ENCODE measurements at regions not wholly inside any gene's neighbourhood (a gene's known extent, or its start where the extent isn't known, plus 50 kb on each side); places are given as distances from the start of the nearest gene placed in this dataset.

- no peaks in the 10 kb centered on the region for H3K36me3 ChIP-seq
- H3K4me3 ChIP-seq (replicated peaks in 1 of 3) = no peak overlapping the region
- DNase-seq = no peak
- H3K27ac ChIP-seq = no peak overlapping the region
- H3K4me1 ChIP-seq = no peaks in the 10 kb centered on the region
- WGBS, 2 donors = 83 to 87% methylated on average over 2 of the region's 2 CpGs
- intact Hi-C loops (cut with DNase I) = no loop called here
- TF ChIP-seq POLR2A (IDR thresholded peaks at IDR 0.05) (no peak), CTCF (IDR thresholded peaks at IDR 0.05) (no peak)
- no peaks in the 10 kb centered on the region for H3K9me3 ChIP-seq
- H3K27me3 ChIP-seq = no peaks in the 10 kb centered on the region
These were observed 1264.6 kb downstream of the PCDH9 start for GRCh38 chr13:65965501-65965900.

- no peak for TF ChIP-seq CTCF (IDR thresholded peaks at IDR 0.05)
- no peak for TF ChIP-seq POLR2A (IDR thresholded peaks at IDR 0.05)
- H3K27ac ChIP-seq = no peak overlapping the region
- no peaks in the 10 kb centered on the region for H3K9me3 ChIP-seq
- no peaks in the 10 kb centered on the region for H3K27me3 ChIP-seq
- intact Hi-C loops (cut with DNase I) = no loop called here
- H3K36me3 ChIP-seq = no peaks in the 10 kb centered on the region
- DNase-seq = no peak
- H3K4me1 ChIP-seq = no peaks in the 10 kb centered on the region
- H3K4me3 ChIP-seq (replicated peaks in 1 of 3) = no peak overlapping the region
- 90 to 95% methylated on average over 1 of the region's 1 CpG for WGBS, 2 donors
These were observed 1265.5 kb downstream of the PCDH9 start for GRCh38 chr13:65964672-65965071.

- intact Hi-C loops (cut with DNase I) = no loop called here
- 91 to 96% methylated on average over 2 of the region's 2 CpGs for WGBS, 2 donors
These were observed 1270.8 kb downstream of the PCDH9 start for GRCh38 chr13:65959305-65959704.

GRCh38 chr13:65946387-65946786 is 1283.7 kb downstream of the PCDH9 start:
- Histone ChIP-seq H3K4me3 (replicated peaks in 1 of 3) (no peak overlapping the region), H3K27me3 (no peaks in the 10 kb centered on the region), H3K4me1 (no peaks in the 10 kb centered on the region), H3K36me3 (no peaks in the 10 kb centered on the region), H3K9me3 (no peaks in the 10 kb centered on the region), H3K27ac (no peak overlapping the region)
- TF ChIP-seq CTCF (IDR thresholded peaks at IDR 0.05) (no peak), POLR2A (IDR thresholded peaks at IDR 0.05) (no peak)
- DNase-seq = no peak
- intact Hi-C loops (cut with DNase I) = no loop called here
- 75 to 76% methylated on average over 4 of the region's 4 CpGs for WGBS, 2 donors

More at GRCh38 chr13:65959305-65959704, 1270.8 kb downstream of the PCDH9 start:
- Histone ChIP-seq H3K9me3 (no peaks in the 10 kb centered on the region), H3K27ac (no peak overlapping the region), H3K4me1 (no peaks in the 10 kb centered on the region), H3K36me3 (no peaks in the 10 kb centered on the region), H3K27me3 (no peaks in the 10 kb centered on the region), H3K4me3 (replicated peaks in 1 of 3) (no peak overlapping the region)
- DNase-seq = no peak
- TF ChIP-seq POLR2A (IDR thresholded peaks at IDR 0.05) = no peak
- no peak for TF ChIP-seq CTCF (IDR thresholded peaks at IDR 0.05)

GRCh38 chr13:65943708-65944107 is 1286.4 kb downstream of the PCDH9 start:
- WGBS, 2 donors = 73% methylated on average over 3 of the region's 3 CpGs
- DNase-seq = no peak
- no peaks in the 10 kb centered on the region for H3K27me3 ChIP-seq
- intact Hi-C loops (cut with DNase I) = no loop called here
- TF ChIP-seq POLR2A (IDR thresholded peaks at IDR 0.05) (no peak), CTCF (IDR thresholded peaks at IDR 0.05) (no peak)
- H3K36me3 ChIP-seq = no peaks in the 10 kb centered on the region
- no peaks in the 10 kb centered on the region for H3K4me1 ChIP-seq
- no peak overlapping the region for H3K27ac ChIP-seq
- H3K4me3 ChIP-seq (replicated peaks in 1 of 3) = no peak overlapping the region
- H3K9me3 ChIP-seq = no peaks in the 10 kb centered on the region
